ENCODE measurements at regions not wholly inside any gene's neighbourhood (a gene's known extent, or its start where the extent isn't known, plus 50 kb on each side); places are given as distances from the start of the nearest gene placed in this dataset.
"Not testable (repeated sequence)": the region's sequence is repeated elsewhere in the genome, so short reads cannot be mapped to it uniquely, and the experiment has no call there.

DNA sequence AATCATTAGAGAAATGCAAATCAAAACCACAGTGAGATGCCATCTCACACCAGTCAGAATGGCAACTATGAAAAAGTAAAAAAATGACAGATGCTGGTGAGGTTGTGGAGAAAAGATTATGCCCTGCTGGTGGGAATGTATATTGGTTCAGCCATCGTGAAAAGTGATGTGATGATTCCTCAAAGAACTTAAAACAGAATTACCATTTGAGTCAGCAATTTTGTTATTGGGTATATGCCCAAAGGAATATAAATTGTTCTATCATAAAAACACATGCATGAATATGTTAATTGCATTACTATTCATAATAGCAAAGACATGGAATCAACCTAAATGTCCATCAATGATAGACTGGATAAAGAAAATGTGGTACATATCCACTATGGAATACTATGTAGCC is 115.1 kb upstream of the OR4E1 start:
- DNase-seq = not testable (repeated sequence)

DNA sequence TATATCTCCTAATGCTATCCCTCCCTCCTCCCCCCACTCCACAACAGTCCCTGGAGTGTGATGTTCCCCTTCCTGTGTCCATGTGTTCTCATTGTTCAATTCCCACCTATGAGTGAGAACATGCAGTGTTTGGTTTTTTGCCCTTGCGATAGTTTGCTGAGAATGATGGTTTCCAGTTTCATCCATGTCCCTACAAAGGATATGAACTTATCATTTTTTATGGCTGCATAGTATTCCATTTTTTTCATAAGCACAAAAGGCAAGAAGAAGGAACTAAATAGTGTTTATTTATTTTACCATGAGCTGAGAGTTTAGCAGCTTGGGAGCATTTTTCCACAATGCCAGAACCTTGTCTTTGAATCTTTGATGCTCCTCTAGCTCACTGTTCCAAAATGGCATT is 113.6 kb upstream of the OR4E1 start:
- DNase-seq = not testable (repeated sequence)

DNA sequence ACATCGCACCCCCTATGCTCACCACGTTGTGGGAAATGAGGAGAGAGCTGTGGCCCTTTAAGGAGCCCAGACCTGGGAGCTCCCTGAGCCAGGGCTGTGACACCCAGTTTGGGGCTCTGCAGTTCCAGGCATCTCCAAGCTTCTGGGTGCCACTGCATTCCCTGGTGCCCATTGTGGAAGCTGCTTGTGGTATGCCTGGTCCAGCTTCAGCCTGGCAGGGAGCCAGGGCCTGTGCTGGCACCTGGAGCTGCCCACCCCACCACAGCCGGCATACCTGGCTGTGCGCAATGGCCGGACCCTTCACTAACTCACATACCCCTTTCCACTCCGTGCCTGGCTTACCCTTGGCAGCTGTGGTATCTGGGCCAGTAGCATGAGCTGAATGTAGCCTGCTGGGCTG is 107.9 kb upstream of the OR4E1 start:
- no peak for DNase-seq

DNA sequence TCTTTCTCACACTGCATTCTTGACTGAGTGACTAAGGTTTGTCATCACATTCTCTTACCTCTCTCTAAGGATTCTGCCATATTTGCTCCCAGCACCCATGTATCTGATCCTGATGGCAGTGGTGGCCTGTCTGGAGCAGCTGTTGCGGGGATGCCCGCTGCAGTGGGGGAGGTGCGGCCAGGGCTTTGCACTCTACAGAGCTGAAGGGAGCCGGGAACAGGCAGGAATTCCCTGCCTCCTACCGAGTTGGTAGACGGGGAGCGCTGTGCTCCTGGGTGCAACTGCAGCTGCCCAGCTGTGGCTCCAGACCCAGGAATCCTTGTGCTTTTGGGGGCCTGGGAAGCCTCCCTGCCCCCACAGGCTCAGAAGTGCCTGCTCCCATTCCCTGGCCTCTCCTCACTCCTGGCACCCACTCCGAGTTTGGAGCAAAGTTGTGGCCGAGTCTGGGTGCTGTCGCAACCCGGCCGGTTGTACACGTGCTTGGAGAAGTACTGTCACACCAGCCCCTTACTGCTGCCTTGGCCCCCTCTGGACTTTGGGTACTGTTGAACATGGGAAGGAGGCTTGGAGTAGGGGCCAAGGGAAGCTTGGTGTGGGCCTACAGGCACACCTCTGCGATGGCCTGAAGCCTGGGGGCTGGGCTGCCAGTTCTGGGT is 106.9 kb upstream of the OR4E1 start:
- DNase-seq = no peak

DNA sequence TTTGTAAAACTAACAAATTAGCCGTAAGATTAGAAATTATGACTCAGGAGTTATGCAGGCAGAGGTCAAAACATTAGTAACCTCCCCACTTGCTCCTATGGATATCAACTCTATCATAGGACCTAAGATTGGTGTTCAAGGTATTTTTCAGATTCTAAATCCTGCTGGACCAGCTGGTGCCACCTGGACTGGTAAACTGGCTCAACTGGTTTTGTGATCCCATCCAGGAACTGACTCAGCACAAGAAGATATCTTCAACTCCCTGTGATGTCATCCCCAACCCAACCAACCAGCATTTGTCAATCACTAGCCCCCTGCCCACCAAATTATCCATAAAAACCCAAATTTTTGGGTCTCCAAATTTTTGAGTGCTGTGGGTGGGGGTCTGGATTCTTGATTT is 98.1 kb upstream of the OR4E1 start:
- DNase-seq = no peak

DNA sequence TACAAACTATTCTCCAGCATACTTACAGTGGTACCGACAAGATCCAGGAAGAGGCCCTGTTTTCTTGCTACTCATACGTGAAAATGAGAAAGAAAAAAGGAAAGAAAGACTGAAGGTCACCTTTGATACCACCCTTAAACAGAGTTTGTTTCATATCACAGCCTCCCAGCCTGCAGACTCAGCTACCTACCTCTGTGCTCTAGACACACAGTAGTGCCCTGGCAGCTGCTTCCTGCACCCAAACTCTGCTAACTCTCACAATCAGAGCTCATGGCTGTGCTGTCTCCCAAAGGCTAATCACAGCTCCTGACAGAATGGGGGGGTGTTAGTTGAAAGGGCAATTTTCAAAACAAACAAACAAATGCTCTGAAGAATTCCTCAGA is 95.2 kb upstream of the OR4E1 start:
- no peak for DNase-seq

DNA sequence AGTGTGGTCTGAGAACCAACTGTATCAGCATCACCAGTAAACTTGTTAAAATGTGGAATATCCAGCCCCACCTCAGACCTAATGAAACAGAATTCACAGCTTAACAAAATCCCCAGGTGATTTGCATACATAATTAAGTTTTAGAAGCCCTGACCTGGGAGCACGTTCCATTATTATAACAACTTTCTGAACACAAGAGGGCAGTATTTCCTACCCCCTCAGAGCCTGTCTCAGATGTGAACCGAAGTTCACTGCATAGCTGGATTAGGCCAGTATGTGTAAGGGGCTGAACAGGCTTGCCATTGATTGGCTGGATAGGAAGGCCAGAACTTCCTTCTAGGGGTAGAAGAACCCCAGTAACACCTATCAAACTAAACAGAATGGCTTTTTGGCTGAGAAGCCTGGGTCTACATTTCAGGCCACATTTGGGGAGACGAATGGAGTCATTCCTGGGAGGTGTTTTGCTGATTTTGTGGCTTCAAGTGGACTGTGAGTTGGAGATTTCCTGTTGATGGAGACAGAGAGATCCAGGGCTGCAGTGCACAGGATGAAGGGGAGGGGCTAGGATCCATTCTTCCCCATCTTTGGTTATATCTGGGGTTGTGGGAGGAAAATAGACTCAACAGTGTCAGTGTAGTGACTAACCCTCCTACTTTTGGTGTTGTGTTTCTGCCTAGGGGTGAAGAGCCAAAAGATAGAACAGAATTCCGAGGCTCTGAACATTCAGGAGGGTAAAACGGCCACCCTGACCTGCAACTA is 94.7 kb upstream of the OR4E1 start:
- DNase-seq = peak; percentile 38

DNA sequence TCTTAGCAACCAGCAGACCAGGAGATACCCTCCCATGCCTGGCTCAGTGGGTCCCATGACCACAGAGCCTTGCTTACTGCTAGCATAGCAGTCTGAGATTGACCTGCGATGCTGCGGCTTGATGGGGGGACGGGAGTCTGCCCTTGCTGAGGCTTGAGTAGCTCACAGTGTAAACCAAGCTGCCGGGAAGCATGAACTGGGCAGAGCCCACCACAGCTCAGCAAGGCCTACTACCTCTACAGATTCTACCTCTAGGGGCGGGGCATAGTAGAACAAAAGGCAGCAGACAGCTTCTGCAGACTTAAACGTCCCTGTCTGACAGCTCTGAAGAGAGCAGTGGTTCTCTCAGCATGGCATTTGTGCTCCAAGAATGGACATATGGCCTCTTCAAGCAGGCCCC is 86.7 kb upstream of the OR4E1 start:
- not testable (repeated sequence) for DNase-seq

DNA sequence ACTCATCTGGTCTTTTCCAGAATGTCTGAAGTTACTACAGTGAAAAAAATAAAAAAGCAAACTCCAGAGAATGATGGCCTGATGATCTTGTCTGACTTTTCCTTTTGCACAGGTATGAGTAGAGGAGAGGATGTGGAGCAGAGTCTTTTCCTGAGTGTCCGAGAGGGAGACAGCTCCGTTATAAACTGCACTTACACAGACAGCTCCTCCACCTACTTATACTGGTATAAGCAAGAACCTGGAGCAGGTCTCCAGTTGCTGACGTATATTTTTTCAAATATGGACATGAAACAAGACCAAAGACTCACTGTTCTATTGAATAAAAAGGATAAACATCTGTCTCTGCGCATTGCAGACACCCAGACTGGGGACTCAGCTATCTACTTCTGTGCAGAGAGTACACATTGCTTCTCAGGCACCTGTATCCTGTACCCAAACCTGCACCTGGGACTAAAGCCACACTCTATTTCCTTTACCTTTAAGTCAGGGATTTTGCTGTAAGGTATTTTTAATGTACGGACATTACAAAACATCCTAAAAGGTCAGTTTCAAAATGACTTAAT is 75.8 kb upstream of the OR4E1 start:
- DNase-seq = no peak

DNA sequence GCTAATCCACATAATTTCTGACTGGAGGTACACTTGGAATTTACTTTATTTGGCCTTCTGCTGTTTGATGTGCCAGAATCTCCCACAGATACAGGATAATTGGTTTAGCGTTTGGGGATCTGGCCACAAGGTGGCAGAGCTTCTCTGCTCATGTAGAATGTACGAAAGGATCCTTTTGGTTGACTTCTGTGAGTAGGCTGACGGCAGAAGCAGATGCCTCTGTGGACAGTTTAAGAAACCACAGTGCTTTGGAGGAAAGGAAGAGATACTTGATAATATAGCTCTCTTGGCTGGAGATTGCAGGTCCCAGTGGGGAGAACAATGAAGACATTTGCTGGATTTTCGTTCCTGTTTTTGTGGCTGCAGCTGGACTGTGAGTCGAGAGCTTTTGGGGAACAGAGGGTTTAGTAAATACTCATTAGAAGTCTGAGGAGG is 75.3 kb upstream of the OR4E1 start:
- DNase-seq = peak; percentile 60

DNA sequence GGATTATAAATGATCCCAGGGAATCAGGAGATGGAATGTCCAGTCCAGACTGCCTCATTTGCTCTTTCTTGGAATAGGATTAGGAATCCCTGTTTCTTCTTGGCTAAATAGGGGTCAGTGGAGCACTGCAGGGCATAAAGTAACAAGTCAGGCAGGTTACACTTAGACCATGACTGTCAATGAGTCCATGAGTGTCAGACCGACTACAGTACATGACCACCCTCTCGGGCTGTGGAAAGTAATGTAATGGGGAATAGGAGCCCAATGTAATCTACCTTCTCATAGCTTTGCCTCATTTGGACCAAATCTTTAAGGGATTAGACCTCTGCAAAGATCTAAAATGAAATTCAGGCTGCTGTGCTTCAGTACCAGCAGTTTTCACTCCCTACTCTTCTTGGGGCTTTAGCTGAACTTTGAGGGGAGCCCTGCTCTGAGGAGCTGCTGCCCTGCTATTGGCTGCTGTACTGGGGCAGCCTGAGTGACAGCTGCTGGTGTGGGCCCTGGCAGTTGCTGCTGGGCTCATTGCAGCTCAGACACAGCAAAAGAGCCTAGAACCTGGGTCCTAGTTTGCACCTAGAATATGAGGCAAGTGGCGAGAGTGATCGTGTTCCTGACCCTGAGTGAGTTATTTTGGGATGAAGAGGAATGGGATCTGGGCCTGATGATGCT is 62.2 kb upstream of the OR4E1 start:
- no peak for DNase-seq

DNA sequence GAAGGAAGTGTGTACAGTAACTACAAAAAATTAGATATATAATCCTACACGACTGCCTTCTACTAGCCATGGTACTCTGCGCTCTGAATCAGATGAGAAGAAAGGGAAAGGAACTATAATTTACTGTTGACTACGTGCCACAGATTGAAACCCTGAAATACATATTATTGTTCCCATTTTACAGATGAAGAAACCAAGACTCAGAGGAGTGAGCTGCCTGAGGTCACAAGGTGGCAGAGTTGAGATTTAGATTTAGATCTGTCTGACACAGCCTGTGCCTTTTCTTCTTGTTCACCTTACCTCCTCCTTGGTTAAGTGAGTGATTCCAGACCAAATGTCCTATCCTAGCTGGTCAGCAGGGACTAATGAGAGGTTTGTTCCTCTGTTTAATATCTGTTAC is 61.6 kb upstream of the OR4E1 start:
- DNase-seq = no peak

DNA sequence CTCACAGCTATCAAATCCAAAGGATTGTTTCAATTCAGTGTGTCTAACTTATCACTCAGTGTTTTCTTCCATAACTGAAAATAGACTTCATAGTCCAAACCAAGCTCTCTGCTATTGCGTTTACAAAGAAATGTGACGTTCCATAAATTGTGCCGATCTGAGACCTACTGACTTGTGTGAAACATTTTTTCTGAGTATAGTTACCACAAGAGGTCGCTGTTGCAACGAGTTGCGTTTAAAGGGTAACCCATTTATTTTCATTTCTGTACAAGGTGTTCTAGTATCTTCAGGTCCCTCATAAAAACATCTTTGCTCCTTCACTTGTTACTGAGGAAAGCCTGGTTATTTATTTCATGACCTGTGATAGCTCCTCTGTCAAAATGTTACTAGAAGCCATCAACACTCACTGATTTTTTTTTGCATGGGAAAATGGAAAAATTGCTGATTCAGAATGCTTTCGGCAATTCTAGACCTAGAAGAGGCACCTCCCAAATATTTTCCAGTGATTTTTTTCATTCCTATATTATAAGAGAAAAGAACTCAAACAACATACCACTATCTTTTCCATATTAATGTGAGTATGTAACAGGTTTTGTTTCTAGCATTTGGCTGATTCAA is 60.9 kb upstream of the OR4E1 start:
- peak; percentile 73 for DNase-seq

DNA sequence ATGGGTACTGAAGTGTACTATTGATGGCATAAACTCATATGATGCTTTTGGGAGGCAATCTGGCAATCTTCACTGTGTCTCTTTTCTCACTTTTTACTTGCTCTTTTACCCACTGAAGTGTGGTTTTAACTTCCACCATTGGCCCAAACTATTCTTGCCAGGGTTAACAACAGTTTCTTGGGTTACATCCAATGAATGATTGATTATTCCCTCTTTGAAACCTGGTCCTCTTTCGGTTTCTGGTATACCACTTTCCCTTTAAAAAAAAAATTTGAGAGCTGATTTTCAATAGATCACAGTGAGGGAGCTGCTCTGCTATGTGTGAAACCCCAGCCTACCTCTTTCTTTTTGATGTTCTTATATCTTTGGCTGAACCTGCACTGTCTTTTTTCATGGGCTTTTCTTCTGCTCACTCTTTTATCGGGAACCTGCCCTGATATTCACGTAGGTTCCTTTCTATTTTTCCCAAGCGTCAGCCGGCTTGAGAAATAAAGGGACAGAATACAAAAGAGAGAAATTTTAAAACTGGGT is 56.1 kb upstream of the OR4E1 start:
- DNase-seq = no peak

DNA sequence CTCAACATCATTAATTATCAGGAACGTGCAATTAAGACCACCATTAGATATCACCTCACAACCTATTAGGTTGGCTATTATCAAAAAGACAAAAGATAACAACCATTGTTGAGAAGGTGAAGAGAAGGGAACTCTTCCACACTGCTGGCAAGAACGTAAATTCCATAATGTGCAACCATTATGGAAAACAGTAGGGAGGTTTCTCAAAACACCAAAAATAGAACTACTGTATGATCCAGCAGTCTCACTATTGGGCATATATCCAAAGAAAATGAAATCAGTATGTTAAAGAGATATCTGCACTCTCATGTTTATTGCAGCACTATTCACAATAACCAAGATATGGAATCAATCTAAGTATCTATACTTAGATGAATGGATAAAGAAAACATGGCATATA is 51.6 kb upstream of the OR4E1 start:
- no peak for DNase-seq

DNA sequence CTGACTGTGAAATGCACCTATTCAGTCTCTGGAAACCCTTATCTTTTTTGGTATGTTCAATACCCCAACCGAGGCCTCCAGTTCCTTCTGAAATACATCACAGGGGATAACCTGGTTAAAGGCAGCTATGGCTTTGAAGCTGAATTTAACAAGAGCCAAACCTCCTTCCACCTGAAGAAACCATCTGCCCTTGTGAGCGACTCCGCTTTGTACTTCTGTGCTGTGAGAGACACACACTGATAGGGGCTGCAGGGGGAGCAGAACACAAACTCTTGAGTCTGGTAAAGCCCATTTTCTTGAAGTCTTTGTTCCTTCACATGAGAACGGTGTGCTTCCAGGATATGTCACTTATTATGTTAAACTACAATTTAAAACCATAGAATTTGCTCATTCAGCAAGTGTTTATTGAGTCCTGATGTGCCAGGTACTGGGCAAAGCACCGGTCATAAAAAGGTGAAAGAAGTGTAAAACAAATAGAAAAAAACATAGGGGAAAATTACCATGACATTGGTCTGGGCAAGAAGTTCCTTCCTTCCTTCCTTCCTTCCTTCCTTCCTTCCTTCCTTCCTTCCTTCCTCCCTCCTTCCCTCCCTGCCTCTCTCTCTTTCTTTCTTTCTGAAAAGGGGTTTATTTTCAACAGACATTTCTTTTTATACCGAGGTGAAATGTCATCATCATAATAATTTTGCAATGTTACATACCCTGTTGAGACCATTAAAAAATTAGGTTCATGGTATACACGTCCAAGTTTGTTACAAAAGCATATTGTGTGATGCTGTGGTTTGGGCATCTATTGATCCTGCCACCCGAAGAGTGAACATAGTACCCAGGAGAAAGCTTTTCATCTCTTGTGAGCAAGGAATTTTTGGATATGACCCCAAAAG is 50.7 kb upstream of the OR4E1 start:
- no peak for DNase-seq

DNA sequence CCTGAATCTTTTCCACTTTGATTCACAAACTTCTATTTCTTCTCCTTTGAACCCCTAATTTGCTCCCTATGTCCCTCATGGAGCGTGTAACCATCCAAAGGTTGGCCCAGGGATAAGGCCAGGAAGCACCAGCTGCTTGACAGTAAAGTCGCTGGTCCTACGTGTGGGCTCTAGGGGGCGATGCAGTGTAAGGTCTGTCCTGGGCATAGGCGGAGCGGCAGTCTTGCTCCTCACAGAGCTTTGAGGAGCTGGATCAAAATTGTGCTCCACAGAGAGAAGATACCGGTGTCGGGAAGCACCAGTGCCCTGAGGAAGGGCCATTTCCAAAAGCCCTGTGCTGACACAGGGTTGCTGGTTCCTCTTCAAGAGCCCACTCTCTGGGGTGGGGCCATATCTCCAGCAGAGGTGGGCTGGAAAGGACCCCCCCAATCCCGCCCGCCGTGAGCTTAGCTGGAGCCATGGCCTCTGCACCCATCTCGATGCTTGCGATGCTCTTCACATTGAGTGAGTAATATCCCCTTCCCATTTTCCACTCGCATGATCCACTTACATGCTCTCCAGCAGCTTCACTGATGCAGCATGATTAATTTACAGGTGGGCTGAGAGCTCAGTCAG is 49.9 kb upstream of the OR4E1 start:
- DNase-seq = peak; percentile 38

Measured in hematopoietic multipotent progenitor cell treated with erythropoietin and hydrocortisone succinate and interleukin-3 and kit ligand, for 8 days (in vitro differentiated cells).